ENCODE measurements at regions not wholly inside any gene's neighbourhood (a gene's known extent, or its start where the extent isn't known, plus 50 kb on each side); places are given as distances from the start of the nearest gene placed in this dataset.
"Not testable (repeated sequence)": the region's sequence is repeated elsewhere in the genome, so short reads cannot be mapped to it uniquely, and the experiment has no call there.

GRCh38 chr3:130800829-130801228 is 54.2 kb upstream of the PIK3R4 start:
- no peak for DNase-seq

- DNase-seq, result no peak
Observed at GRCh38 chr3:130801473-130801872, 54.8 kb upstream of the PIK3R4 start.

- DNase-seq, result no peak
Observed at GRCh38 chr3:130811557-130811956, 64.9 kb upstream of the PIK3R4 start.

- no peak for DNase-seq
Observed at GRCh38 chr3:130814691-130815472, 68.3 kb upstream of the PIK3R4 start.

- no peak for DNase-seq
Observed at GRCh38 chr3:130816561-130817445, 70.2 kb upstream of the PIK3R4 start.

- DNase-seq, result not testable (repeated sequence)
Observed at GRCh38 chr3:130818066-130818465, 71.4 kb upstream of the PIK3R4 start.

- peak; percentile 24 for DNase-seq
Observed at GRCh38 chr3:130820976-130821375, 72.9 kb upstream of the ATP2C1 start.

GRCh38 chr3:130821806-130822205 is 72.1 kb upstream of the ATP2C1 start:
- no peak for DNase-seq

GRCh38 chr3:130823241-130823884 is 70.5 kb upstream of the ATP2C1 start:
- DNase-seq, result no peak

- DNase-seq, result no peak
Observed at GRCh38 chr3:130823996-130824395, 69.9 kb upstream of the ATP2C1 start.

- DNase-seq, result no peak
Observed at GRCh38 chr3:130825762-130826299, 68.1 kb upstream of the ATP2C1 start.

GRCh38 chr3:130826516-130827182 is 67.2 kb upstream of the ATP2C1 start:
- DNase-seq, result no peak

- DNase-seq, result no peak
Observed at GRCh38 chr3:130827486-130827885, 66.4 kb upstream of the ATP2C1 start.

- DNase-seq, result no peak
Observed at GRCh38 chr3:130828948-130829947, 64.6 kb upstream of the ATP2C1 start.

- no peak for DNase-seq
Observed at GRCh38 chr3:130831719-130832400, 62.0 kb upstream of the ATP2C1 start.

GRCh38 chr3:130832401-130832746 is 61.5 kb upstream of the ATP2C1 start:
- DNase-seq, result not testable (repeated sequence)

GRCh38 chr3:130834476-130834875 is 59.4 kb upstream of the ATP2C1 start:
- peak; percentile 6 for DNase-seq

GRCh38 chr3:130835483-130835882 is 58.4 kb upstream of the ATP2C1 start:
- DNase-seq, result no peak

GRCh38 chr3:130838898-130839600 is 54.8 kb upstream of the ATP2C1 start:
- no peak for DNase-seq

- no peak for DNase-seq
Observed at GRCh38 chr3:130839813-130840212, 54.1 kb upstream of the ATP2C1 start.

All from fibroblast of upper back skin (primary cell).